ENCODE measurements at regions not wholly inside any gene's neighbourhood (a gene's known extent, or its start where the extent isn't known, plus 50 kb on each side); places are given as distances from the start of the nearest gene placed in this dataset.

- no peak for DNase-seq (ENCODE audit: low spot score)
These were observed 183.6 kb downstream of the ANXA2 start for GRCh38 chr15:60214201-60214600.

GRCh38 chr15:60215225-60215963, 182.4 kb downstream of the ANXA2 start:
- DNase-seq (ENCODE audit: low spot score), result no peak

DNA sequence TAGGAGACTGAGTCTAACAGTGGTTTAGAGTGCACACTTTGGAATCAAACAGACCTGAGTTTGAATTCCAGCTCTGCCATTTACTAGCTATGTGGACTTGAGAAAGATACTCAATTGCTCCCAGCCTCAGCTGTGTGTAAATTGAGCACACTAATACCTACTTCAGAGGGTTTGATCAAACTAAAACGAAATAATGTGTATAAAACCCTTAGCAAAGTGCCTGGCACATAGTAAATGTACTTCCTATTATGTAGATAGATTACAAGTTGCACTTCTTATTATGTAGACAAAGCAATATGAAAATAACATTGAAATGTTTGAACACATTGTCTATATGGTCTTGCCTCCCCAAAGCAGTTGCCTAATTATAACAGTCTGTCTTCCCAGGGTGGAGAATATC, 180.6 kb downstream of the ANXA2 start:
- DNase-seq (ENCODE audit: low spot score), result no peak

GRCh38 chr15:60218256-60218655, 179.5 kb downstream of the ANXA2 start:
- no peak for DNase-seq (ENCODE audit: low spot score)

DNA sequence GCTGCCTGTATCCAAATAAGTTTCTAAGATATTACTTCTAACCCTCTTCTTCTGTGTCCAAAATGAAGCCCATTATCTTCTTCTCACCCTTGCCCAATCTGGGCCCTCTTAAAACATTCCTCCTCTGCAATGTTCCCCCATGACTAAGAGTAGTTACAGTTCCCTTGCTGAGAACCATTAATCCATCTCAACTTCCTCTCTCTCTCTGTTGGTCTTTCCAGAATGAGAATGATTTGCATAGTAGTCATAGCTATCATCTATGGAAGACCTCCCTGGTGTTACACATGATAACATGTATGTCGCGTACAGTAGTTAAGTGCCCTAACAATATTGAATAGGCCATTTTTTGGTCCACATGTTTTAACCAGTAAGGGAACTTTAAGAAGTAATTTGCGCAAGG, 177.9 kb downstream of the ANXA2 start:
- DNase-seq (ENCODE audit: low spot score), result no peak

DNA sequence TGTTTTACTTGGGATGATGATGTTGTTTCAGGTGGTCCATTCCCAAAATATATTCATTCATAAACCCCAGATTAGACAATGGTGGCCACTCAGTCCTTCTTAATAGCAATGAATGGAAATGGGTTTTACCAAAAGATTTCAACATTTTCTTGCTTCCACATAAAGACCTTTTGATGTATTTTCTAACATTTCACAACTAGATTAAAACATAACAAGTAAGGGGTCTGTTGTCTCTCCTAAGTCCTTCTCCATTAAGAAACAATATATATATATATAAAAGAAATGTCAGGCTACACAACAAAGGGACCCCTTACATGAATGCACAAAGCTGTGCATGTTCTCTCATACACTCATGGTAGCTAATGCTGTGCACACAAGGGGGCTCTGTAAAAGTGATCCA, 176.4 kb downstream of the ANXA2 start:
- DNase-seq (ENCODE audit: low spot score), result peak; percentile 11

- no peak for DNase-seq (ENCODE audit: low spot score)
These were observed 175.4 kb downstream of the ANXA2 start for GRCh38 chr15:60222404-60222803.

GRCh38 chr15:60223176-60223575, 174.6 kb downstream of the ANXA2 start:
- no peak for DNase-seq (ENCODE audit: low spot score)

DNA sequence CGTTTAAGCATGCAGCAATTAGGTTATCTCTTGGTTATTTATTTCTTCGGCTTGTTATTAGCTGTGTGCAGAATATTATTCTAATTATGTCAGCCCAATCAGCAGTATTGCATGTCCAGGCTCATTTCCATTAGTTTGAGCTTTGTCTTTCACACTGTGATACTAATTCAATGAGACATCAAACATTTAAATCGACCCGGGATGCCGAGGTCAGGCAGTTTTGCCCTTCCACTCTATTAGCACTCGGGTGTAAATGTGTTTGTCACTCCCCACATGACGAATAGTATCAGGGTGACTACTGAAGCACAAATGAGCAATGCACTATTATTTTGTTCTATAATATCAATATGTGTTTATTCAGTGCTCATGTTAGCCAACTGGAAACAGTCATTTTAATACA, 170.9 kb downstream of the ANXA2 start:
- no peak for DNase-seq (ENCODE audit: low spot score)

GRCh38 chr15:60228101-60228500, 169.7 kb downstream of the ANXA2 start:
- no peak for DNase-seq (ENCODE audit: low spot score)

GRCh38 chr15:60228619-60229018, 169.2 kb downstream of the ANXA2 start:
- no peak for DNase-seq (ENCODE audit: low spot score)

GRCh38 chr15:60235951-60236710, 161.7 kb downstream of the ANXA2 start:
- no peak for DNase-seq (ENCODE audit: low spot score)

DNA sequence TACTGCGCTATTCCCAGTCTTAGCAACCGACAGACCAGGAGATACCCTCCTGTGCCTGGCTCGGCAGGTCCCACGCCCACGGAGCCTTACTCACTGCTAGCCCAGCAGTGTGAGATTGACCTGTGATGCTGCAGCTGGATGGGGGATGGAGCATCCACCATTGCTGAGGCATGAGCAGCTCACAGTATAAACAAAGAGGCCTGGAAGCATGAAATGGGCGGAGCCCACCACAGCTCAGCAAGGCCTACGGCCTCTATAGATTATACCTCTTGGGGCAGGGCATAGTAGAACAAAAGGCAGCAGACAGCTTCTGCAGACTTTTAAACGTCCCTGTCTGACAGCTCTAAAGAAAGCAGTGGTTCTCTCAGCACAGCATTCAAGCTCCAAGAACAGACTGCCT, 160.3 kb downstream of the ANXA2 start:
- no peak for DNase-seq (ENCODE audit: low spot score)

DNA sequence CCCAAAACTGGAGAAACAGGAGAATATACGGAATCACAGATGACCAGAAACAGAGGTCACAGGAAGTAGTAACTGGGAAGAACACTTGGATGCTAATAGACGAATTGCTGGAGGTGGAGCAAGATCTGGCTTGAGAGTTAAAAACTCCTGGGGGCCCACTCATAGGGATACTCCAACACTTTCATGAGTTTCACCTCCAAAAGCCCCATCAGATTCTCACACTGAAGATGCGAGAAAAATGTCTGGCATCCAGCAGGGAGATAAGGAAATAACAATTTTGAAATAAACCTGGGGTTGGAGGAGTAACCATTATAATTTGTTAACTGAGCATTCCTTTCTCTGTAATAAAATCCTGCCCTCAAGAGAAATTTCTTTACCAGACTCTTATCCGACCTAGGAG, 154.0 kb downstream of the ANXA2 start:
- DNase-seq (ENCODE audit: low spot score), result no peak

DNA sequence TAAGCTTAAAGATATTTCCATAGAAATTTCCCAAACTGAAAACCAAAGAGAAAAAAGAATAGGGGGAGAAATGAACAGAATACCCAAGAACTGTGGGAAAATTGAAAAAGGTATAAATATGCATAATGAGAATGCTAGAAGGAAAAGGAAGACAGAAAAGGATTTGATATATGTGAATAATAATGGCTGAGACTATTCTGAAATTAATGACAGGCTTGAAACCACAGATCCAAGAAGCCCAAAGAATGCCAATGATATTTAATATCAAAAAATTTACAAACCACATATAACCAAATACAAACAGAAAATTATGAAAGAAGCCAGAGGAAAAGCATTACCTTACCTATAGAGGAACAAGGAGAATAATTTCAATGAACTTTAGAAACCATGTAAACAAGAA, 153.0 kb downstream of the ANXA2 start:
- DNase-seq (ENCODE audit: low spot score), result no peak

- DNase-seq (ENCODE audit: low spot score), result no peak
These were observed 147.5 kb downstream of the ANXA2 start for GRCh38 chr15:60250316-60250715.

DNA sequence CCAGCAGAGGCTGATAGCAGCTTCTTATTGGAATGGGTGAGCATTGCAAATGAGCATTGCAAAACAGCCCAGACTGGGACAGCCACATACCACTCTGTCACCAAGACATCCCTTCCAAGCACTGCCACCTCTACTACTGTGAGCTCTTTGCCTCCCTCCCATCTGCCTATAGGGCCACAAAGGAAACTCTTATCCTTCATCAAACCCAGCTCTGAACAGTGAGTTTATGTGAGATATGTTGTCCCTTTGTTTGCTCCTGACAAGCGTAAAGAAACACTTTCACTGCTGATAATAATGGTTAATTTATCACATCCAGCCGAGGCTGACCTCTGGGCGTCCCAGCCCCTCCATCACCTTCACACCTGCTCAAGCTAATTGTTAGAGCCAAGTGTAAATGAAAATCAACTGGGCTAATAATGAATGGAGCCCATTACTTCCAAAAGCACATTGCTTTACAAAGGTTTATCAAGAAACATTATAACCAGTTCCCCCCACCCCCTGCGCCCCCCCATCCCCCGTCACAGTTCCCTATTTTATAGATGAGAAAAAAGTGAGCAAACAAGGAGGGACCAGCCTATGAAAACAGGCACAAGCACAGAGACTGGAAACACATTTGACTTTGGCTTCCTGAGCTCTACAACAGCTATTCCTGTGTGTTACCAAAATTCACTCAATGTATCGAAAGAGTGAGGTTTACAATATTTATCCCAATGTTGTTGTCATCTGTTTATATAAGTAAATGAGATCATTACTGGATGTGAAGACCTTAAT, 146.3 kb downstream of the ANXA2 start:
- no peak for DNase-seq (ENCODE audit: low spot score)

- no peak for DNase-seq (ENCODE audit: low spot score)
These were observed 143.4 kb downstream of the ANXA2 start for GRCh38 chr15:60254416-60254815.

- DNase-seq (ENCODE audit: low spot score), result peak; percentile 53
These were observed 142.4 kb downstream of the ANXA2 start for GRCh38 chr15:60255390-60255789.

DNA sequence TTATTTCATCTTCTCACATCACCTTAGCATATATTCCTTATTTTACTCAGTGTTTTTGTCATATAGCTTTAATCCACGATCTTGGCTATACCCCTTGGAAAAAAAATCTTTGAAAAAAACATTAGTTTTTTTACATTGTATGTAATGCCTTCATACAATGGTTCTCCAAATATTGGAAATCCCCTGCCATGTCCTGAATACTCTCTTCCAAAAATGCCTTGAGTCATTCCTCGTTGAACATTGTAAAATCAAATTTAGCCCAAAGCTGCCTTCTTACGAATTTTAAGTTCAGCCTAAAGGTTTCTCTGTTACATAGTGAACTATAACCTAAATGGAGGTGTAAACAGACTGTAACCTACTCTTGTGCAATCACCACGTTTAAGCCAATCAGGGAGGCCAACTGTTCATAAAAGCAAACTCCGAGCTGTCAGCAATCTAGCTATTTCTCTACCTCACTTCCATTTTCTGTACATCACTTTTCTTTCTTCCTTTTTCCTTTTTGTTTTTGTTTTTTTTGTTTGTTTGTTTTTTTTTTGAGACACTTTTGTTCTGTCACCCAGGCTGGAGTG, 140.1 kb downstream of the ANXA2 start:
- no peak for DNase-seq (ENCODE audit: low spot score)

GRCh38 chr15:60259469-60259868, 138.3 kb downstream of the ANXA2 start:
- DNase-seq (ENCODE audit: low spot score), result no peak

DNA sequence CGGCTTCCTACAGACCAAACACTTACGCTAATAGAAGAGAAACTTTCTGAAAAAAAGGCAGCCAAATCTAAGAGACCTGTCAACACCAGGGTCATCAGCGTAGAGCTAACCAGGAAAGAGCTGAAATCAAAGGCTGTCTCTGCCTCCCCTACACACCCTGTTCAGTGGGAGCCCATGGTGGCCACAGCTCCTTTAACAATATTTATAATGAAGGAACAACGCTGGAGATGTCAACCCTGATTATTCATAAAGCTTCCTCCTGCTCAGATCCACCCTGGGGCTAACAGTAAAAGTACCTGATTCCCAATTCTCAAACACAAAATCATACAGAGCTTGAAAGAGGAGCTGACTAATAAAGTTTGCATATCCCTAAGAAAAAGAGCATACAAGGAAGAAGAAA, 133.7 kb downstream of the ANXA2 start:
- DNase-seq (ENCODE audit: low spot score), result no peak

- DNase-seq (ENCODE audit: low spot score), result no peak
These were observed 133.2 kb downstream of the ANXA2 start for GRCh38 chr15:60264566-60264965.

Measured in COLO829 (cell line).